HG02642 (cell line): ENCODE measurements at regions not wholly inside any gene's neighbourhood (a gene's known extent, or its start where the extent isn't known, plus 50 kb on each side); places are given as distances from the start of the nearest gene placed in this dataset.
"Not testable (repeated sequence)": the region's sequence is repeated elsewhere in the genome, so short reads cannot be mapped to it uniquely, and the experiment has no call there.

Experiments
- ATAC-seq: cut with Tn5 transposase; IDR thresholded peaks from one replicate; pipeline ENCODE4 v1.9.1; 2021; ENCODE audit warnings: mild to moderate bottlenecking; ENCODE audit not compliant: unreplicated experiment, poor library complexity

GRCh38 chr2:18065249-18065648 is 186.8 kb downstream of the KCNS3 start:
- no peak for ATAC-seq

- ATAC-seq, result no peak
Observed at GRCh38 chr2:18063826-18064470, 185.5 kb downstream of the KCNS3 start.

- ATAC-seq, result no peak
Observed at GRCh38 chr2:18062892-18063291, 184.4 kb downstream of the KCNS3 start.

GRCh38 chr2:18061717-18062116 is 183.2 kb downstream of the KCNS3 start:
- no peak for ATAC-seq

GRCh38 chr2:18057657-18058056 is 179.2 kb downstream of the KCNS3 start:
- no peak for ATAC-seq

GRCh38 chr2:18055290-18055689 is 176.8 kb downstream of the KCNS3 start:
- ATAC-seq, result no peak

GRCh38 chr2:18050001-18050400 is 171.5 kb downstream of the KCNS3 start:
- ATAC-seq, result no peak

GRCh38 chr2:18049325-18049724 is 170.9 kb downstream of the KCNS3 start:
- no peak for ATAC-seq

GRCh38 chr2:18047896-18048657 is 169.6 kb downstream of the KCNS3 start:
- no peak for ATAC-seq

- ATAC-seq, result no peak
Observed at GRCh38 chr2:18047213-18047611, 168.7 kb downstream of the KCNS3 start.

GRCh38 chr2:18046558-18047212 is 168.2 kb downstream of the KCNS3 start:
- no peak for ATAC-seq

- no peak for ATAC-seq
Observed at GRCh38 chr2:18046017-18046416, 167.6 kb downstream of the KCNS3 start.

GRCh38 chr2:18045230-18045629 is 166.8 kb downstream of the KCNS3 start:
- no peak for ATAC-seq

GRCh38 chr2:18017381-18017780 is 138.9 kb downstream of the KCNS3 start:
- ATAC-seq, result not testable (repeated sequence)

GRCh38 chr2:18009891-18010290 is 131.4 kb downstream of the KCNS3 start:
- no peak for ATAC-seq

- no peak for ATAC-seq
Observed at GRCh38 chr2:18005411-18005810, 126.9 kb downstream of the KCNS3 start.

GRCh38 chr2:18001671-18002070 is 123.2 kb downstream of the KCNS3 start:
- no peak for ATAC-seq

- no peak for ATAC-seq
Observed at GRCh38 chr2:17996978-17997377, 118.5 kb downstream of the KCNS3 start.

- no peak for ATAC-seq
Observed at GRCh38 chr2:17995593-17995992, 117.1 kb downstream of the KCNS3 start.
